Hepatocyte (in vitro differentiated cells): ENCODE measurements at regions not wholly inside any gene's neighbourhood (a gene's known extent, or its start where the extent isn't known, plus 50 kb on each side); places are given as distances from the start of the nearest gene placed in this dataset.

Source experiments
- EZH2 ChIP-seq: fragments of 200-600 bp; sonication (generic); IDR thresholded peaks from 2 replicates; pipeline ENCODE4 v1.6.1; 2016; ENCODE audit warnings: antibody characterized with exemption, mild to moderate bottlenecking, borderline replicate concordance
- TF ChIP-seq, protein P1 (sequence below): fragments of 200-600 bp; sonication (generic); IDR thresholded peaks from 2 replicates; pipeline ENCODE4 v1.5.1; 2016; ENCODE audit warnings: antibody characterized with exemption, mild to moderate bottlenecking; ENCODE audit not compliant: poor library complexity

DNA sequence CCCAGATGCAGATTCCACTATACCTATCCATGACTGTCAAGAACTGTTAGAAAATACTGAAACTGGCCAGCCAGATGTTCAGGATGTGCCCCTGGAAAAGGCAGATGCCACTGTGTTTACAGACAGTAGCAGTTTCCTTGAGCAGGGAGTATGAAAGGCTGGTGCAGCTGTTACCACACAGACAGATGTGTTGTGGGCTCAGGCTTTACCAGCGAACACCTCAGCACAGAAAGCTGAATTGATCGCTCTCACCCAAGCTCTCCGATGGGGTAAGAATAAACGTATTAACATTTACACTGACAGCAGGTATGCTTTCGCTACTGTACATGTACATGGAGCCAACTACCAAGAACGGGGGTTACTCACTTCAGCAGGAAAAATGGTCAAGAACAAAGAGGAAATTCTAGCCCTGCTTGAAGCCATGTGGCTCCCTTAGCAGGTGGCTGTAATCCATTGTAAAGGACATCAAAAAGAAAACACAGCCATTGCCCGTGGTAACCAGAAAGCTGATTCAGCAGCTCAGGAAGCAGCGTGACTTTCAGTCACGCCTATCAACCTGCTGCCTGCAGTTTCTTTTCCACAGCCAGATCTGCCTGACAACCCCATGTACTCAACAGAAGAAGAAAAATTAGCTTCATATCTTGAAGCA lies 459.7 kb upstream of the HTR1E start:
- TF ChIP-seq, protein P1, sequence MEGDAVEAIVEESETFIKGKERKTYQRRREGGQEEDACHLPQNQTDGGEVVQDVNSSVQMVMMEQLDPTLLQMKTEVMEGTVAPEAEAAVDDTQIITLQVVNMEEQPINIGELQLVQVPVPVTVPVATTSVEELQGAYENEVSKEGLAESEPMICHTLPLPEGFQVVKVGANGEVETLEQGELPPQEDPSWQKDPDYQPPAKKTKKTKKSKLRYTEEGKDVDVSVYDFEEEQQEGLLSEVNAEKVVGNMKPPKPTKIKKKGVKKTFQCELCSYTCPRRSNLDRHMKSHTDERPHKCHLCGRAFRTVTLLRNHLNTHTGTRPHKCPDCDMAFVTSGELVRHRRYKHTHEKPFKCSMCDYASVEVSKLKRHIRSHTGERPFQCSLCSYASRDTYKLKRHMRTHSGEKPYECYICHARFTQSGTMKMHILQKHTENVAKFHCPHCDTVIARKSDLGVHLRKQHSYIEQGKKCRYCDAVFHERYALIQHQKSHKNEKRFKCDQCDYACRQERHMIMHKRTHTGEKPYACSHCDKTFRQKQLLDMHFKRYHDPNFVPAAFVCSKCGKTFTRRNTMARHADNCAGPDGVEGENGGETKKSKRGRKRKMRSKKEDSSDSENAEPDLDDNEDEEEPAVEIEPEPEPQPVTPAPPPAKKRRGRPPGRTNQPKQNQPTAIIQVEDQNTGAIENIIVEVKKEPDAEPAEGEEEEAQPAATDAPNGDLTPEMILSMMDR: no peak
- no peak for TF ChIP-seq EZH2
